ENCODE measurements at regions not wholly inside any gene's neighbourhood (a gene's known extent, or its start where the extent isn't known, plus 50 kb on each side); places are given as distances from the start of the nearest gene placed in this dataset.

DNA sequence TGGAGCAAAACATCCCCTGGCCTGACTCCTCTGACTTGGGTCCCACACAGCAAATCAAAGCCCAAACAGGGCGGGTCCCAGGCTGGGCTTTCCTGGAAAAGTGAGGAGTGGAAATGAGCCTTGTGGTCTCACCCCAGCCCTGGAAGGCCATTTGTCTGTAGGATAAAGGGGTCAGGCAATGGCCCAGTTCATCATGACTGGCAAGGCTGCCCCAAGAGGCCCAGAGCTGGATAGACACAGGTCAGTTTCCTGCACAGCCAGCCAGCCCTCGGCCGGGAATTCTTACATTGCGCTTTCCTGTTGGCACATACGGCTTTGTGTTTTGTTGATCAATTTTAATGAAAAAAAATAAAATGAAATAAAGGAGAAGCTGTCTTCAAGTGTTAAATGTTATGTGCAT lies 174.3 kb downstream of the TSHZ3 start:
- Histone ChIP-seq H3K36me3 (ENCODE audit: control insufficient read depth in 2 of 4, insufficient read depth in 4 of 4, low read length in 3 of 4) (no peaks in the 10 kb centered on the region), H3K9ac (replicated peaks in 1 of 4; ENCODE audit: extremely low read depth in 1 of 4, low read depth in 3 of 4, low read length in 3 of 4) (no peak overlapping the region), H3K23ac (ENCODE audit: insufficient read length) (no peak overlapping the region), H4K91ac (replicated peaks; ENCODE audit: insufficient read length, low read length) (no peak overlapping the region), H3K56ac (replicated peaks; ENCODE audit: insufficient read length, low read depth, low read length) (no peak overlapping the region), H3K4me2 (ENCODE audit: insufficient read depth in 1 of 2, low read depth in 2 of 2, low read length in 2 of 2) (no peak overlapping the region), H2BK120ac (replicated peaks; ENCODE audit: low read depth, low read length) (no peak overlapping the region), H4K5ac (ENCODE audit: insufficient read length, low read depth, low read length) (no peak overlapping the region), H2BK12ac (ENCODE audit: low read depth, low read length) (no peak overlapping the region), H2AK5ac (ENCODE audit: low read depth, low read length) (no peak overlapping the region), H2BK15ac (ENCODE audit: low read length) (no peak overlapping the region), H2BK5ac (ENCODE audit: low read depth, low read length) (no peak overlapping the region), H3K4me1 (replicated peaks in 1 of 4; ENCODE audit: control insufficient read depth in 3 of 4, insufficient read depth in 4 of 4, low read length in 3 of 4) (no peaks in the 10 kb centered on the region), H3K18ac (ENCODE audit: extremely low read depth, low read length) (no peak overlapping the region), H3K14ac (ENCODE audit: insufficient read length) (no peak overlapping the region), H4K8ac (ENCODE audit: extremely low read depth, insufficient read depth, low read length) (no peak overlapping the region), H3K27ac (ENCODE audit: low read depth, low read length) (no peak overlapping the region), H2BK20ac (ENCODE audit: low read length) (no peak overlapping the region), H3K23me2 (ENCODE audit: low read depth, low read length) (peaks cover 4% of the 10 kb centered on the region; the same call in 1 of the 2 replicates), H3K4me3 (ENCODE audit: extremely low read depth in 1 of 4, insufficient read depth in 2 of 4, low read depth in 3 of 4, low read length in 4 of 4) (no peak overlapping the region), H3K79me2 (ENCODE audit: control insufficient read depth in 1 of 2, insufficient read depth in 2 of 2, low read length in 2 of 2) (no peaks in the 10 kb centered on the region), H4K20me1 (replicated peaks in 1 of 2; ENCODE audit: control insufficient read depth in 1 of 2, insufficient read depth in 2 of 2, low read length in 2 of 2) (no peaks in the 10 kb centered on the region), H3K79me1 (ENCODE audit: low read depth, low read length) (no peaks in the 10 kb centered on the region), H3K4ac (replicated peaks; ENCODE audit: insufficient read length, low read depth, low read length) (no peak overlapping the region), H3K27me3 (replicated peaks in 1 of 4; ENCODE audit: control insufficient read depth in 3 of 4, extremely low read depth in 1 of 4, insufficient read depth in 3 of 4, low read length in 3 of 4) (no peaks in the 10 kb centered on the region; a peak in 1 of 7 replicates), H3K9me3 (ENCODE audit: insufficient read depth in 2 of 2, low read depth in 1 of 2, low read length in 1 of 2) (no peaks in the 10 kb centered on the region), H2AFZ (ENCODE audit: low read length) (no peak overlapping the region)
- ChIA-PET POLR2A (ENCODE audit: partially characterized antibody) (no interaction called here), CTCF (ENCODE audit: partially characterized antibody) (interaction anchor here (1.0 to 1.3 kb wide), 2 partner anchors 10 to 37 kb away, joined by 3 read pairs; no protein-coding TSS in a partner anchor)
- no peak for DNase-seq (ENCODE audit: low read depth in 1 of 2, low spot score in 2 of 2)
- 94% methylated on average over 5 of the region's 5 CpGs; no CpG with 5 or more reads in 1 of the 2 experiments for WGBS, 2 experiments (ENCODE audit: extremely low coverage in 1 of 2, insufficient coverage in 1 of 2, insufficient read length in 1 of 2, insufficient replicate concordance in 2 of 2, low coverage in 1 of 2, low lambda C conversion rate in 2 of 2, missing lambda C conversion rate in 1 of 2)
- FAIRE-seq = no peak
- TF ChIP-seq POLR2AphosphoS5 (IDR thresholded peaks at IDR 0.05; ENCODE audit: low read depth, low read length) (no peak), TCF12 (IDR thresholded peaks at IDR 0.05; ENCODE audit: low read depth, low read length) (no peak), FOSL1 (IDR thresholded peaks at IDR 0.05; ENCODE audit: insufficient read depth, low read depth, low read length) (no peak), GABPA (IDR thresholded peaks at IDR 0.05; ENCODE audit: borderline replicate concordance, insufficient read depth, low read length) (no peak), SP2 (IDR thresholded peaks at IDR 0.05; ENCODE audit: low read length) (no peak), YY1 (IDR thresholded peaks at IDR 0.05; ENCODE audit: low read depth, low read length) (no peak), TAF7 (optimal IDR thresholded peaks at IDR 0.05; ENCODE audit: borderline replicate concordance, low read depth, low read length) (no peak), EP300 (IDR thresholded peaks at IDR 0.05; ENCODE audit: borderline replicate concordance in 1 of 2, low read depth in 2 of 2, low read length in 2 of 2) (no peak), JUN (IDR thresholded peaks at IDR 0.05; ENCODE audit: low read depth, low read length) (no peak), SIN3A (conservative IDR thresholded peaks at IDR 0.05 in 1 of 2, IDR thresholded peaks at IDR 0.05 in 1 of 2; ENCODE audit: low read depth in 1 of 2, low read length in 2 of 2) (no peak), MAX (IDR thresholded peaks at IDR 0.05) (no peak), MAFK (IDR thresholded peaks at IDR 0.05; ENCODE audit: low read depth, low read length) (no peak)
- TF ChIP-seq, protein P1, sequence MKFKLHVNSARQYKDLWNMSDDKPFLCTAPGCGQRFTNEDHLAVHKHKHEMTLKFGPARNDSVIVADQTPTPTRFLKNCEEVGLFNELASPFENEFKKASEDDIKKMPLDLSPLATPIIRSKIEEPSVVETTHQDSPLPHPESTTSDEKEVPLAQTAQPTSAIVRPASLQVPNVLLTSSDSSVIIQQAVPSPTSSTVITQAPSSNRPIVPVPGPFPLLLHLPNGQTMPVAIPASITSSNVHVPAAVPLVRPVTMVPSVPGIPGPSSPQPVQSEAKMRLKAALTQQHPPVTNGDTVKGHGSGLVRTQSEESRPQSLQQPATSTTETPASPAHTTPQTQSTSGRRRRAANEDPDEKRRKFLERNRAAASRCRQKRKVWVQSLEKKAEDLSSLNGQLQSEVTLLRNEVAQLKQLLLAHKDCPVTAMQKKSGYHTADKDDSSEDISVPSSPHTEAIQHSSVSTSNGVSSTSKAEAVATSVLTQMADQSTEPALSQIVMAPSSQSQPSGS (IDR thresholded peaks at IDR 0.05; ENCODE audit: low read length) = no peak
